Activated CD4-positive, CD25-positive, alpha-beta regulatory T cell treated with anti-CD3 and anti-CD28 coated beads, Interleukin-2, amount 50 U/mL, for 72 hours (primary cell): ENCODE measurements at regions not wholly inside any gene's neighbourhood (a gene's known extent, or its start where the extent isn't known, plus 50 kb on each side); places are given as distances from the start of the nearest gene placed in this dataset.
"Not testable (repeated sequence)": the region's sequence is repeated elsewhere in the genome, so short reads cannot be mapped to it uniquely, and the experiment has no call there.

ENCODE experiments used
- DNase-seq: peaks from one replicate; pipeline ENCODE4 v3.0.0; 2021

GRCh38 chr1:120619867-120620692 is 103.7 kb upstream of the NBPF26 start:
- not testable (repeated sequence) for DNase-seq

- DNase-seq = not testable (repeated sequence)
Measured at GRCh38 chr1:120620693-120620969, 103.1 kb upstream of the NBPF26 start.

- not testable (repeated sequence) for DNase-seq
Measured at GRCh38 chr1:120621278-120621677, 102.5 kb upstream of the NBPF26 start.

- not testable (repeated sequence) for DNase-seq
Measured at GRCh38 chr1:120623539-120623938, 100.2 kb upstream of the NBPF26 start.

GRCh38 chr1:120624565-120625064 is 99.1 kb upstream of the NBPF26 start:
- not testable (repeated sequence) for DNase-seq

GRCh38 chr1:120629832-120630455 is 93.8 kb upstream of the NBPF26 start:
- not testable (repeated sequence) for DNase-seq

DNA sequence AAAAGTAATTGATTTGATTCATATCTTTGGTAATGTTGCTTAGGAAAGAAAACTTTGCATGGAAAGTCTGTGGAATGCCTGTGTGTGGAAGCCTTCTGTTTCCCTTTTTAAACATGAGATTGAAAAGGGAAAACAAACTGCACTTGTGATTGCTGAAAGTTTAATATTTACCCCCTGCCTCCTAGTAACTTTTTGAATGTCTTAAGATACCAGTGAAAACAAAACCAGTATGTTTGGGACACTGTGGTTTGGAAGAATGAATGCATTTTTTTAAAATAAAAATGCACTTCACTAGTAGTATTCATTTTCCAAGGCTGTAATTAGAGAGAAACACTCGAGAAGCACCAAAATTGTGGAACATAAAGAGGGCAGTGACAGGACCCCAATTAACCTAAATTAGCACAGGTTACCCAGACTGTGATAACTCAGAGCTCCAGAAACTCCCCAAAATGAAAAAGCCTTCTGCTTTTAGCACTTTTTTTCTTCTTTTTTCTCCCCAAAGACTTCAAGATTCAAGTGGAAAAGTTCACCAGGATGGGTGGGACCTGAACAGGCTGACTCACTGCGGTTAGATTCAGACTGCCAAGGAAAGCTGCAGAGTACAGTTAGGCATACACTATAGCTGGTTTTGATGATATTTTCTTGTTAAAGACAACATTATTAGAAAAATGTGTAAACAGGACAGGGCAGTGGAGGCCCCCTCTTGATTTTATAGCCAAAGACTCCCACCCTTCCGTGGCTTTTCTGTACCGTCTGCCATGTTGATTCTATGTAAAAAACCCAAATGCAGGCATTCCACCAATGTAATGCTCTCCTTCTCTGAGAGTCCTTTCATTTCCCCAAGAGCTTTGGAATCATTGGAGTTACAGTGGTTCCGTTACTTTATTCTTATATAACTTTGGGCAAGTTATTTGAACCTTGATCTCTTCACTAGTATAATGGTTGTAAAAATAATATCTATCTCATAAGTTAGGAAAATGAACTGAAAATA is 88.6 kb upstream of the NBPF26 start:
- DNase-seq = not testable (repeated sequence)

- DNase-seq = not testable (repeated sequence)
Measured at GRCh38 chr1:120640261-120641013, 83.3 kb upstream of the NBPF26 start.

GRCh38 chr1:120641014-120641302 is 82.8 kb upstream of the NBPF26 start:
- DNase-seq = not testable (repeated sequence)

DNA sequence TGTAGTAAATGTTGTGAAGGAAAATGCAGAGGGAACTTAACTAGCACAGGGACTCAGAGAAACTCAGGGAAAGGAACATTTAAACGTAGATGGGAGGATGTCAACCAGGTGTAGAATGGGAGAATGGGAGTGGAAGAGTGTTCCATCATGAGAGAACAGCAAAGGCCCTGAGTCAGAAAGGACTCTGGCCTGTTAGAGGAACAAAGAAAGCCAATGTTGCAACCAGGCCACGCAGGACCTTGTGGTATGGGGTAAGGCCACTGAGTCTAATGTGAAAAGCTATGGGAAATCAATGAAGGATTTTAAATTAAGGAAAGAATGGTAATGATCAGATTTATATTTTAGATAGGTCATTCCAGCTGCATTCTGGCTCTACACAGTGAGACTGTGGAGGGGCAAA is 76.6 kb upstream of the NBPF26 start:
- DNase-seq = not testable (repeated sequence)

DNA sequence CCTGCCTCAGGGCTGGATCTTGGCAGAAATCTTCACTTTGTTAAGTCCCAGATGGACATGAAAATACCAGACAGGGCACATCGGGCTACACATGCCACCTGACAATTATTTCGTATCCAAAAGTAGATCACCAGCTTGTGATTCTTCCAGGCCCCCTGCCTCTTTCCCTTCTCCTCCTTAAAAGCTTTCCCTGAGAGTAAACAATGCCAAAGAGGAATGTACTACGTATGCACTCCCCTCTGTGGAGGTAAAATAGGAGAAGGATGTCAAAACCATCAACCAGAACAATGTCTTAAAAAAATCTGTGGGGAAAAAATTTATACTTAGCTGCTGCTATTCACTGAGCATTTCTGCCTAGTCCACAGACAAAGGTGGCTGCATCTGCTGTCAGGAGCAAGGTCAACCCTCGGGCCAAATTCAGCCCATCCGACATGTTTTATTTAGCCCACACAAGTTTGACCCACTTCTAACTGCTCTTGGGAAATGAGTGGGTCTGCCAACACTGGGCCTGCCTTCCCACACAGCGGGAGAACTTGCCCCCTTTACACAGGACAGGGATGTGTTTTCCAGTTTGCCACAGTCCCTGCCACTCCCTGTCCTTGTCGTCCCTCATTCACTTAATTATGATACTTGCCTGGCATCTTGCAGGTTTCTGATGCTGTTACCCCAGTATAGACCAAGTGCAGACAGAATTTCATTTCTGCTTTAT is 74.7 kb upstream of the NBPF26 start:
- DNase-seq = not testable (repeated sequence)

DNA sequence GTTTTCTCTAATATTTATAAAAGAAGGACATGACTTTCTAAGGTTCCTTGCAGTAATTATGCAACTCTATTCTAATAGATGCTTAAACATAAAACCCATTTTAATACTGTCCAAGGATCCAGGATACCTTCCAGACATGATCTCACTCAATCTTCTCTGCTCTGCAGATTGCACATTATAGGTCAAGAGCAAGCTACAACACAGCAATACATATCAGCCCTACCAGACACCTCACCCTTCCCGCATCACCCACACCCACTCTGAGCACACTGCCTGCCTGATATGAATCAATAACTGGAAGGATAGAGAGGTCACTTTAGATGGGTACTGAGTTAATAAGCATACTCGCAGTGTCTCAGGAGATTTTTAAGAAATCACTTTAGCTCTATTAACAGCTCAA is 74.0 kb upstream of the NBPF26 start:
- not testable (repeated sequence) for DNase-seq

GRCh38 chr1:120654114-120654513 is 69.6 kb upstream of the NBPF26 start:
- DNase-seq = not testable (repeated sequence)

DNA sequence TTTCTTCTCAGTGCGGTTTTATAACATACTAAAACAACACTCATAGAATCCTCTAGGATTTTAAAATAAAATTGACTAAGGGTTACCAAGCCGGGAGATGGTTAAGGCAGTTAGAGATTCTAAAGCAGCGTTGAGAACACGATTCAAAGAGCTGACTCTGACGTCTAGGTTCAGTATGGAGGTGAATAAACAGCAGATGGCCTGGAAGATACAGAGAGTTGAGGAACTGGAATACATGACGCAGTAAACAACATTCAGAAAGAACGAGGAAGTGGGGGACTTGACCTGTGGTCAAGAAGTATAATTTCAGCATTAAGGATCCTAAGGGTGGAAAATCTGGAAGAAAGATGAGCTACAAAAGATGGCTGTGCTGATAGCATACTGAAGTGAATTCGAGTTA is 68.4 kb upstream of the NBPF26 start:
- not testable (repeated sequence) for DNase-seq

DNA sequence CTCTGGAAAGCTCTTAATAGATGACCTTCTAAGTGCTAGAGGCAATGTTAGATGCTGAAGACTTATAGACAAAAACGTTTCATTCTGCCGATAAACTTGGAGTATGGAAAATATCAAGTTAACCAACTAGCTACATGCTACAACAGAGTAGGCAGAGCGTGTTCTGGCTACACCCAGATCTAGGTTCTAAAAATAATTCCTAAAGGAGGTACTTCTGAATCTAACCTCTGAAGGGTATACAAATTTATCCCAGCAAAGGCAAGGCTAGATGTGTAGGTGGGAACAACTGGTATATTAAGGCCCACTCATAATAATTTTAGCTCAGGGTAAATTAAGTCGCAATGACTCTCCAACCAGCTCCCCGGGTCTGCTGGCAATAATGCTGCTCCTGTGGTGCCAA is 67.6 kb upstream of the NBPF26 start:
- DNase-seq = not testable (repeated sequence)

GRCh38 chr1:120657804-120658203 is 65.9 kb upstream of the NBPF26 start:
- not testable (repeated sequence) for DNase-seq

GRCh38 chr1:120658622-120659021 is 65.1 kb upstream of the NBPF26 start:
- not testable (repeated sequence) for DNase-seq

DNA sequence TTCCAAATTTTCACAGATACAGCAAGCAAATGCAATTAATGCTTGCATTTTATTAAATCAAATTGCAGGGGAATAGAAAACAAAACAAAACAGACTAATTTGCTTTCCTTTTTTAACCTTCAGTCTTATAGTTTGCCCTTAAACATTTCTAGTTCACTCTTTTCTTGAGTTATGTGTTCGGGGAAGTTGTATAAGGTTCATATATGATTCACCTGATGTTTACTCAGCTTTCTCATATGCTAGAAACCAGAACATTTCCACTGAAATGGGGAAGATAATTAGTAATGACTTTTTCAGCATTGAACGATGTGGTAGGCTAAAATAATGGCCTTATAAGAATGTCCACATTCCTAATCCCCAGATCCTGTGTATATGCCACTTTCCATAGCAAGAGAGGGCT is 64.6 kb upstream of the NBPF26 start:
- not testable (repeated sequence) for DNase-seq

GRCh38 chr1:120664376-120665249 is 59.1 kb upstream of the NBPF26 start:
- DNase-seq = not testable (repeated sequence)

GRCh38 chr1:120665250-120665577 is 58.5 kb upstream of the NBPF26 start:
- DNase-seq = peak; percentile 31

- DNase-seq = not testable (repeated sequence)
Measured at GRCh38 chr1:120668187-120668586, 55.6 kb upstream of the NBPF26 start.
